Activated CD8-positive, alpha-beta memory T cell treated with anti-CD3 and anti-CD28 coated beads for 4 hours (primary cell): ENCODE measurements at regions not wholly inside any gene's neighbourhood (a gene's known extent, or its start where the extent isn't known, plus 50 kb on each side); places are given as distances from the start of the nearest gene placed in this dataset.
"Not testable (repeated sequence)": the region's sequence is repeated elsewhere in the genome, so short reads cannot be mapped to it uniquely, and the experiment has no call there.

Source experiments
- DNase-seq, 2 donors: peaks; one replicate each; pipeline ENCODE4 v3.0.0-alpha.2; 2020; ENCODE audit warnings: low read depth in 2 of 2

- DNase-seq = no peak
Measured at GRCh38 chr1:82086739-82087138, 286.0 kb downstream of the ADGRL2 start.

GRCh38 chr1:82079607-82080006, 278.9 kb downstream of the ADGRL2 start:
- no peak for DNase-seq

GRCh38 chr1:82073659-82074058, 272.9 kb downstream of the ADGRL2 start:
- DNase-seq = no peak

- DNase-seq = no peak
Measured at GRCh38 chr1:82073071-82073470, 272.3 kb downstream of the ADGRL2 start.

- DNase-seq = no peak
Measured at GRCh38 chr1:82065916-82066315, 265.2 kb downstream of the ADGRL2 start.

DNA sequence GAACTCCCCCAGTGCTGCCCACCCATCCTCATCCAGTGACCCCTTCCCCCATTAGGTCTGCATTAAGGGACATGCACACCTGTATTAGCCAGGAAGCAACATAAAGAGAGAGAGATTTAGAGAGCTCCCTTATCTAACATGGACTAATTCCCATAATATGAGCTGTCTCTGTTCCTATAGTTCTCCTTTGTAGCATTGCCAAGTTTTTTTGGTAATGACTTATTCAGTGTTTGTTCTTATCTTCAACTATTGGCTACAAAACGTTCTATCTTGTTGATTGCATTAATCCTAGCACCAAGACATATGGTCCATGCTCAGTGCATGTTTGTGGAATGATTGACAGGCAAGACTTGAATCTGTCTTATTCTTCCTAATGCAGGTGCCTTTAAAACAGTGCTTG, 264.0 kb downstream of the ADGRL2 start:
- no peak for DNase-seq

DNA sequence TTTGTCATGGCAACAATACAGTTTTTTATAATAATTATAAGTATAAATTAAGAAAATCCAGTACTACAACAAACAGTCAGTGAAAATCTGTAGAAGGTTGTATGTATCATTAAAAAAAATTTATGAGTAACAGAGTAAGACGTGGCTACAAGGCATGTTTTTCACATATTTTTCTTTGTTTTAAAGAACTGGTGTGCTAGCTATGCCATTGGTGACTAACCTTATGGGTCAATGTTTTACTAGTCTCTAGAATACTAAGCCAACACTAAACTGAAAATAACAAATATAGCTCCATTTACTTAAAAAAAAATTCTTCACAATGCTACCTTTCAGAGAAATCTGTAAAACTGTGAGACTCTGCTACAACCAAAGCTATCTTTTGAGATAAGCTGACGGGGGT, 261.5 kb downstream of the ADGRL2 start:
- DNase-seq = no peak

DNA sequence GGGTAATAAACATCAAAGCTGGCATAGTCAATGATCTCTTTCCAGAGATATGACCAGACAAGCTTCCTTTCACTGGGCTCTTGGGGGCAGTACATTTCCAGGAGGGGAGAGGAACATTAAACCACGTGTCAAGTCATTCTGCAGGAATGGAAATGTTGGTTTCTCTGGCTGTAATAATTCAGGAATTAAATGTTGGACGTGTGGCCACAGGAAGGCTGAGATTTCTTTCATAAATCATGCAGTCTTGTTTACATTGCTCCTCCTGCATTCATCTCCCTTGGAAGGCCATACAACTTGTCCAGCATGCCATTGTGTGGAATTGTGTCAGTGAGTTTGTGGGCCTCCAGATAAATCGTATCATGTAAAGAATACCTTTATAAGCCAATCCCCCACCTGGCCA, 259.2 kb downstream of the ADGRL2 start:
- DNase-seq = no peak

DNA sequence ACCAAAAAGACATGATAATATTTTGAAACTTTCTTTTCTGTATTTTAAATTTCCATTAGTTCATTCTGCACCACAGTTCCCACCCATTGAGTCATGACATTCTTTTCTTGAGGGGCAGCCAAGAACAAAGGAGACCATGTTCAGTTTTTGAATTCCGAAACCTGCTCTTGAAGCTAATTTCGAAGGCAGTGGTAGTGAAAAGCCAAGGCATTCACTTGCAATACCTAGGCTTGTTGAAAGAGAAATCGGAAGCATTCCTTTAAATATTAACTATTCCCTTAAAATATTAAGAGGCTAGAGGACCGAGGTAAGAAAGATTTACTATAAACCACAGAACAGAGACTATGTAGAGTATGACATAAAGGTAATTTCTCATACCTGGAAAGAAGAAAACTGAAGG, 256.3 kb downstream of the ADGRL2 start:
- no peak for DNase-seq

DNA sequence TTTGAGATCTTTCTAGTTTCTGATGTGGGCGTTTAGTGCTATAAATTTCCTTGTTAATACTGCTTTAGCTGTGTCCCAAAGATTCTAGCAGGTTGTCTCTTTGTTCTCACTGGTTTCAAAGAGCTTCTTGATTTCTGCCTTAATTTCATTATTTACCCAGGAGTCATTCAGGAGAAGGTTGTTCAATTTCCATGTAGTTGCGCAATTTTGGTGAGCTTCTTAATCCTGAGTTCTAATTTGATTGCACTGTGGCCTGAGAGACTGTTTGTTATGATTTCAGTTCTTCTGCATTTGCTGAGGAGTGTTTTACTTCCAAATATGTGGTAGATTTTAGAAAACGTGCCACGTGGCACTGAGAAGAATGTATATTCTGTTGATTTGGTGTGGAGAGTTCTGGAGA, 254.6 kb downstream of the ADGRL2 start:
- not testable (repeated sequence) for DNase-seq

GRCh38 chr1:82052563-82052962, 251.8 kb downstream of the ADGRL2 start:
- no peak for DNase-seq

DNA sequence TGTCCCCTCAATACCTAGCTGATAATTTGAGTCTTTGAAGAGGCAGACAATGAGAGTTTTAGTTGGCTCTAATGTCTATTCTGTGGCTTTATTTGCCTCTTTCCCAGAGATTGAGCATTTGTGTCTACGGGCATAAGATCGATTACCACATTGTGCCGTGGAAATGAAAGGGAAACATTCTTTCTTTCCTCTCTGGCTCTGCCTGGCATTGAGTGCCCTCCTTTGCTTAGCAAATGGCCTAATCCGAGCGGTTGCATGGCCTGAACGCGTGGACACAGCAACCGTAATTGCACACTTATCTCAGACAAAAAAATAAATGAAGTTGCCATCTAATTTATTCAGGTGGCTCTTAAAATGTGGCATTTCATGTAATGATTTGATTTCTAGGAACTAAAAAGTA, 247.9 kb downstream of the ADGRL2 start:
- DNase-seq = no peak

DNA sequence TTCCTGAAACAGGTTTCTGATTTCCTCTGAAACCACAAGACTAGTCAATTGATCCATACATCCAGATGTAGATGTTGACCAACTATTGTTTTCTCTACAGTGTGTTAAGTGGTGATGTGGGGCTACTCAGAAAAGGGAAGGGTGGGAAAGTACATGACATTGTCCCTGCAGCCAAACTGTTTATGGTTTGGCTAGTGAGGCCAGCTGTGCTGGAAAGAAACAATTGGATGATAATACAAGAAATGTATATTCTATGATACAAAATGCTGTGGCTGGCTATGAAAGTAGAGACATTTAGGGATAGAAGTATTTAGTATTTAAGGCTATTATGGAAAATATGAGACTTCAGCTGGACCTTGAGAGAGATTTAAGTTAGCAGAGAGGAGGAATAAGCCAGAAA, 244.5 kb downstream of the ADGRL2 start:
- DNase-seq = no peak

GRCh38 chr1:82044536-82044935, 243.8 kb downstream of the ADGRL2 start:
- no peak for DNase-seq

DNA sequence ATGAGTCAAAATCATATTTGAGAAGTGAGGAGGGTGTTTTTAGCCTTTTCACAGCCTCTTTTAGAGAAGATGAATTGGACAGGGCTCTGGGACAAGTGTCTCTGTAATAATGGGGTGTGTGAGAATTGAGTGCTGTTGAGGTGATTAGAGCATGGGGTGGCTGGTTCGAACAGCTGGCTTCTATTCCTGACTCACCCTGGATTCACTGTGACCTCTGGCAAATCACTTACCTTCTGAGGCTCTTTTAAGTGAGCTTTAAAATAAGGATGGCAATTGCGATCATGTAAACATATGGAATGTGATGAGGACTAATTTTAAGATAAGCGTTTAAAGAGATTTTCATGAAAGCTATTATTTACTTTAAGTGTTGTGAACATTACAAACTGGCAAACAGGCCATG, 243.4 kb downstream of the ADGRL2 start:
- DNase-seq = no peak

DNA sequence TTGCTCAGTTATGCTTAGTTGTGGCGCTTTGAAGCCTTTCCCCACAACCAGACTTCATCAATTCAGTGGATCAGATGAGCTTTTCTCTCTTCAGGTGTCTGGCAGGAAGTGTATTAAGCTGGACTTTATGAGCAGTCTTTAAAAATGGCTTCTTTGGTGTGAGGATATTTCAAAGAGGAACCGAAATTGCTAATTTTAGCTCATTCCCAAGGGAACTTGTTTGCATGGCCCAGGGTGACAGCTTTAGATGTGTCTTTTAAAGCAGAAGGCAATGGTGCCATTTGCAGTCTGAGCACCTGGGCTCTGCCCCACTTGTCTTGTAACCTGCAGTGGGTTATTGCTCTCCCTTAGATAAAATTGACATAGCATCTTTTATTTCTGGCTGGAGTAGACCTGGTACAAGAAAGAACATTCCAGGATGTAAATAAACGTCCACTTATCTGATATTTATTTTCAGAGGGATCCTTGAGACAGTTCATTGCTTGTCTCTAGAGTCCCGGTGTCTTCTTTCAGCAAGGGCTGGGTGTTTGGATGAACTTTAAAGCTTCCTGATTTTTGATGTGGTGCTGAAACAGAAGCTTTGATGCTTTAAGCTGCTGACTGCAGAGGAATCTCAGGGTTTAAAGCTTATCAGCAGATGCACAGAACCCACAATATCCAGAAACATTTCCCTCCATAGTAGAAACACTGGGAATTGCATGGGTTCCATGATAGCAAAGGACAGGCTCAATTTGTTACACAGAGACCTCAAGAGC, 241.7 kb downstream of the ADGRL2 start:
- no peak for DNase-seq
